ENCODE measurements at regions not wholly inside any gene's neighbourhood (a gene's known extent, or its start where the extent isn't known, plus 50 kb on each side); places are given as distances from the start of the nearest gene placed in this dataset.

DNA sequence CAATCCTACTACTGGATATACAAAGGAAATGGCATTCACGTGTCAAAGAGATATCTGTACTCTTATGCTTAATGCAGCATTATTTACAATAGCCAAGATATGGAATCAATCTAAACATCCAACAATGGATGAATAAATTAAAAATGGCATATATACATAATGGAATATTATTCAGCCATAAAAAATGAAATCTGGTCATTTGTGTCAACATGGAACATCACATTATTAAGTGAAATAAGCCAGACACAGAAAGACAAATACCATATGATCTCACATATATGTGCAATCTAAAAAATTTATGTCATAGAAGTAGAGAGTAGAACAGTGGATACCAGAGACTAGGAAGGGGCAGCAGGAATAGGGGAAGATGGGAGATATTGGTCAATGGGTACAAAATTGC lies 228.8 kb upstream of the TBX3 start:
- no peak for TF ChIP-seq EZH2 (IDR thresholded peaks at IDR 0.05; ENCODE audit: low read length, unreplicated experiment)
- TF ChIP-seq, protein P1, sequence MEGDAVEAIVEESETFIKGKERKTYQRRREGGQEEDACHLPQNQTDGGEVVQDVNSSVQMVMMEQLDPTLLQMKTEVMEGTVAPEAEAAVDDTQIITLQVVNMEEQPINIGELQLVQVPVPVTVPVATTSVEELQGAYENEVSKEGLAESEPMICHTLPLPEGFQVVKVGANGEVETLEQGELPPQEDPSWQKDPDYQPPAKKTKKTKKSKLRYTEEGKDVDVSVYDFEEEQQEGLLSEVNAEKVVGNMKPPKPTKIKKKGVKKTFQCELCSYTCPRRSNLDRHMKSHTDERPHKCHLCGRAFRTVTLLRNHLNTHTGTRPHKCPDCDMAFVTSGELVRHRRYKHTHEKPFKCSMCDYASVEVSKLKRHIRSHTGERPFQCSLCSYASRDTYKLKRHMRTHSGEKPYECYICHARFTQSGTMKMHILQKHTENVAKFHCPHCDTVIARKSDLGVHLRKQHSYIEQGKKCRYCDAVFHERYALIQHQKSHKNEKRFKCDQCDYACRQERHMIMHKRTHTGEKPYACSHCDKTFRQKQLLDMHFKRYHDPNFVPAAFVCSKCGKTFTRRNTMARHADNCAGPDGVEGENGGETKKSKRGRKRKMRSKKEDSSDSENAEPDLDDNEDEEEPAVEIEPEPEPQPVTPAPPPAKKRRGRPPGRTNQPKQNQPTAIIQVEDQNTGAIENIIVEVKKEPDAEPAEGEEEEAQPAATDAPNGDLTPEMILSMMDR (conservative IDR thresholded peaks at IDR 0.05; ENCODE audit: low read depth, low read length) = no peak
- no peak for TF ChIP-seq EZH2phosphoT487 (IDR thresholded peaks at IDR 0.05; ENCODE audit: borderline replicate concordance, low read length)
